ENCODE measurements at regions not wholly inside any gene's neighbourhood (a gene's known extent, or its start where the extent isn't known, plus 50 kb on each side); places are given as distances from the start of the nearest gene placed in this dataset.

DNA sequence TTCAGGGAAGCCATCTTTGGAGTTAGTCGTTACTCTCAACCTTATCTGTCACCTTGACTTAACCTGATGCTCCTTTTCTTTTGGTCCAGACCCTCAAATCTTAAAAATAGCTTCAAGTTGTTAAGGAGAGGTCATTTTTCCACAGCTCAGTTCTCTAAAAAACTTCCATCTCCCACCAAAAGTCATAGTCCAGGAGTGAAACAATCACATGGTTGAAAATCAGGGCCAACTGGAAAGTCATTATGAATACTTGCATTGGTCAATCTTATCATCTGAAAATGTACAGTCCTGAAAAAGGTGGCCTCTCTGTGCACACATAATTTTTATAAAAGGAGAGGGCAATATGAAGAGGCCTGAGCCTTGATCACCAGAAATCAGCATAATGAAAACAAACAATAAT lies 195.7 kb downstream of the BCAS1 start:
- no peak overlapping the region for H2AK5ac ChIP-seq (ENCODE audit: insufficient read length, low read length)
- no CpG with 5 or more reads among the region's 1 CpG for WGBS (ENCODE audit: extremely low coverage, insufficient read length, low lambda C conversion rate)
- H3K27ac ChIP-seq (ENCODE audit: insufficient read length, low read depth, low read length) = no peak overlapping the region

More for the DNA sequence above, 195.7 kb downstream of the BCAS1 start:
- DNase-seq = no peak
- H3K9ac ChIP-seq (ENCODE audit: extremely low read depth, insufficient read length, low read length) = no peak overlapping the region
- H3K27me3 ChIP-seq (ENCODE audit: insufficient read depth, low read length) = no peaks in the 10 kb centered on the region
- H3K56ac ChIP-seq (ENCODE audit: insufficient read length, low read depth, low read length) = no peak overlapping the region
- H3K4me1 ChIP-seq (ENCODE audit: insufficient read depth, low read length) = peaks cover 5% of the 10 kb centered on the region; the same call in 1 of the 2 replicates
- H4K91ac ChIP-seq (ENCODE audit: insufficient read length, low read depth, low read length) = no peak overlapping the region
- no peaks in the 10 kb centered on the region for H3K9me3 ChIP-seq (ENCODE audit: control insufficient read depth, low read depth, low read length)
- H3K27me3 Mint-ChIP-seq (ENCODE audit: low read depth) = peaks cover 5% of the 10 kb centered on the region; the same call in 1 of the 2 replicates
- H4K20me1 ChIP-seq (ENCODE audit: control insufficient read depth, insufficient read depth, insufficient read length) = no peaks in the 10 kb centered on the region
- no peak overlapping the region for H3K14ac ChIP-seq (ENCODE audit: insufficient read depth, low read length)
- no peak overlapping the region for H3T11ph ChIP-seq (ENCODE audit: low read length)
- no peak overlapping the region for H2BK20ac ChIP-seq (ENCODE audit: low read depth, low read length, poor library complexity, severe bottlenecking)
- no peak overlapping the region for H2BK15ac ChIP-seq (ENCODE audit: low read depth, low read length)
- H3K4me1 Mint-ChIP-seq = peaks cover 51 to 56% of the 10 kb centered on the region in 2 experiments
- no peak overlapping the region for H3K18ac ChIP-seq (ENCODE audit: insufficient read length, low read depth, low read length)
- peaks cover 3% of the 10 kb centered on the region for H3K23me2 ChIP-seq (ENCODE audit: insufficient read length, low read depth, low read length, poor library complexity, severe bottlenecking)
- H3K79me2 ChIP-seq (ENCODE audit: insufficient read depth, low read length) = no peaks in the 10 kb centered on the region
- H2AFZ ChIP-seq (ENCODE audit: low read length) = no peak overlapping the region
- H4K5ac ChIP-seq (ENCODE audit: insufficient read length, low read depth, low read length) = no peak overlapping the region
- TF ChIP-seq, protein P1, sequence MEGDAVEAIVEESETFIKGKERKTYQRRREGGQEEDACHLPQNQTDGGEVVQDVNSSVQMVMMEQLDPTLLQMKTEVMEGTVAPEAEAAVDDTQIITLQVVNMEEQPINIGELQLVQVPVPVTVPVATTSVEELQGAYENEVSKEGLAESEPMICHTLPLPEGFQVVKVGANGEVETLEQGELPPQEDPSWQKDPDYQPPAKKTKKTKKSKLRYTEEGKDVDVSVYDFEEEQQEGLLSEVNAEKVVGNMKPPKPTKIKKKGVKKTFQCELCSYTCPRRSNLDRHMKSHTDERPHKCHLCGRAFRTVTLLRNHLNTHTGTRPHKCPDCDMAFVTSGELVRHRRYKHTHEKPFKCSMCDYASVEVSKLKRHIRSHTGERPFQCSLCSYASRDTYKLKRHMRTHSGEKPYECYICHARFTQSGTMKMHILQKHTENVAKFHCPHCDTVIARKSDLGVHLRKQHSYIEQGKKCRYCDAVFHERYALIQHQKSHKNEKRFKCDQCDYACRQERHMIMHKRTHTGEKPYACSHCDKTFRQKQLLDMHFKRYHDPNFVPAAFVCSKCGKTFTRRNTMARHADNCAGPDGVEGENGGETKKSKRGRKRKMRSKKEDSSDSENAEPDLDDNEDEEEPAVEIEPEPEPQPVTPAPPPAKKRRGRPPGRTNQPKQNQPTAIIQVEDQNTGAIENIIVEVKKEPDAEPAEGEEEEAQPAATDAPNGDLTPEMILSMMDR (conservative IDR thresholded peaks at IDR 0.05) = no peak
- H3K9me3 Mint-ChIP-seq = no peaks in the 10 kb centered on the region
- H3K23ac ChIP-seq (ENCODE audit: insufficient read length, low read depth, low read length) = no peak overlapping the region
- no peak overlapping the region for H3K4me2 ChIP-seq (ENCODE audit: insufficient read depth, insufficient read length, low read length)
- no peaks in the 10 kb centered on the region for H3K79me1 ChIP-seq (ENCODE audit: insufficient read depth, low read depth, low read length, poor library complexity, severe bottlenecking)
- no peak overlapping the region for H2BK120ac ChIP-seq (ENCODE audit: low read depth, low read length, poor library complexity, severe bottlenecking)
- no peak overlapping the region for H3K4ac ChIP-seq (ENCODE audit: low read depth, low read length)
- no peak overlapping the region for H2BK12ac ChIP-seq (ENCODE audit: insufficient read length, low read depth, low read length)
- H4K8ac ChIP-seq (replicated peaks; ENCODE audit: insufficient read length, low read depth, low read length) = no peak overlapping the region
- H3K36me3 Mint-ChIP-seq (ENCODE audit: insufficient read depth in 1 of 3, low read depth in 3 of 3) = no peaks in the 10 kb centered on the region; a peak in 1 of 7 replicates
- H2BK5ac ChIP-seq (ENCODE audit: insufficient read length, low read length) = no peak overlapping the region
- H3K27ac Mint-ChIP-seq = no peak overlapping the region
- H3K4me3 Mint-ChIP-seq = no peak overlapping the region
